SU-DHL-6 (cell line): ENCODE measurements at regions not wholly inside any gene's neighbourhood (a gene's known extent, or its start where the extent isn't known, plus 50 kb on each side); places are given as distances from the start of the nearest gene placed in this dataset.

ENCODE experiments used
- EZH2phosphoT487 ChIP-seq: fragments of 200-600 bp; sonication (generic), shearing (Covaris generic); conservative IDR thresholded peaks from 2 replicates; pipeline ENCODE4 v1.6.1; 2018; ENCODE audit warnings: mild to moderate bottlenecking, antibody characterized with exemption, low read length, moderate library complexity, mixed read lengths
- TF ChIP-seq, protein P1 (sequence below): fragments of 200-600 bp; sonication (generic); IDR thresholded peaks from one replicate; pipeline ENCODE4 v1.5.1; 2017; ENCODE audit warnings: antibody characterized with exemption, mild to moderate bottlenecking, low read length, moderate library complexity; ENCODE audit not compliant: insufficient read depth, poor library complexity, severe bottlenecking

DNA sequence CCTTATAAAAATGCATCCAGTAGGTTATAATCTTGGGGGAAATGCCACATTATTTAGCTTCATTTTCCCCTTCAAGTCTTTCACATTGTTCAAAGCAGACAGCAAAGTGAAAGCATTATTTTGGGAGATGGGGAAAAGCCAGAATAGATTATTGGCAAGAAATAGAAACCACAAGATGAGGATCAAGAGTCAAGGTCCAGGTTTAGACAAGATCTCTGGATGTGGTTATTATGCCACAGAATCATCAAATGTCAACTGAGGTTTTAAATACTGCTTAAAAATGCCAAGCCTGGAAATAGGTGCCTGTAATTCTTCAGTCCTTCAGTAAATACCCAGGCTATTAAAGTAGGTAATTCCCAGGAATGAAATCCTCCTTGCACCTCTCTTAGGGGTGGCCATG lies 65.1 kb upstream of the ALOX12 start:
- TF ChIP-seq, protein P1, sequence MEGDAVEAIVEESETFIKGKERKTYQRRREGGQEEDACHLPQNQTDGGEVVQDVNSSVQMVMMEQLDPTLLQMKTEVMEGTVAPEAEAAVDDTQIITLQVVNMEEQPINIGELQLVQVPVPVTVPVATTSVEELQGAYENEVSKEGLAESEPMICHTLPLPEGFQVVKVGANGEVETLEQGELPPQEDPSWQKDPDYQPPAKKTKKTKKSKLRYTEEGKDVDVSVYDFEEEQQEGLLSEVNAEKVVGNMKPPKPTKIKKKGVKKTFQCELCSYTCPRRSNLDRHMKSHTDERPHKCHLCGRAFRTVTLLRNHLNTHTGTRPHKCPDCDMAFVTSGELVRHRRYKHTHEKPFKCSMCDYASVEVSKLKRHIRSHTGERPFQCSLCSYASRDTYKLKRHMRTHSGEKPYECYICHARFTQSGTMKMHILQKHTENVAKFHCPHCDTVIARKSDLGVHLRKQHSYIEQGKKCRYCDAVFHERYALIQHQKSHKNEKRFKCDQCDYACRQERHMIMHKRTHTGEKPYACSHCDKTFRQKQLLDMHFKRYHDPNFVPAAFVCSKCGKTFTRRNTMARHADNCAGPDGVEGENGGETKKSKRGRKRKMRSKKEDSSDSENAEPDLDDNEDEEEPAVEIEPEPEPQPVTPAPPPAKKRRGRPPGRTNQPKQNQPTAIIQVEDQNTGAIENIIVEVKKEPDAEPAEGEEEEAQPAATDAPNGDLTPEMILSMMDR: no peak
- TF ChIP-seq EZH2phosphoT487: no peak
